DND-41 (cell line): ENCODE measurements at regions not wholly inside any gene's neighbourhood (a gene's known extent, or its start where the extent isn't known, plus 50 kb on each side); places are given as distances from the start of the nearest gene placed in this dataset.

ENCODE experiments used
- EZH2 ChIP-seq: IDR thresholded peaks from 3 replicates; pipeline ENCODE4 v1.6.1; 2012; ENCODE audit warnings: borderline replicate concordance, low read depth, mild to moderate bottlenecking, moderate library complexity, low read length, inconsistent platforms; ENCODE audit not compliant: severe bottlenecking
- TF ChIP-seq, protein P1 (sequence below): IDR thresholded peaks from 2 replicates; pipeline ENCODE4 v1.5.1; 2012; ENCODE audit warnings: borderline replicate concordance, low read length, moderate library complexity, mild to moderate bottlenecking; ENCODE audit not compliant: poor library complexity, severe bottlenecking; ENCODE audit errors: extremely low read depth

DNA sequence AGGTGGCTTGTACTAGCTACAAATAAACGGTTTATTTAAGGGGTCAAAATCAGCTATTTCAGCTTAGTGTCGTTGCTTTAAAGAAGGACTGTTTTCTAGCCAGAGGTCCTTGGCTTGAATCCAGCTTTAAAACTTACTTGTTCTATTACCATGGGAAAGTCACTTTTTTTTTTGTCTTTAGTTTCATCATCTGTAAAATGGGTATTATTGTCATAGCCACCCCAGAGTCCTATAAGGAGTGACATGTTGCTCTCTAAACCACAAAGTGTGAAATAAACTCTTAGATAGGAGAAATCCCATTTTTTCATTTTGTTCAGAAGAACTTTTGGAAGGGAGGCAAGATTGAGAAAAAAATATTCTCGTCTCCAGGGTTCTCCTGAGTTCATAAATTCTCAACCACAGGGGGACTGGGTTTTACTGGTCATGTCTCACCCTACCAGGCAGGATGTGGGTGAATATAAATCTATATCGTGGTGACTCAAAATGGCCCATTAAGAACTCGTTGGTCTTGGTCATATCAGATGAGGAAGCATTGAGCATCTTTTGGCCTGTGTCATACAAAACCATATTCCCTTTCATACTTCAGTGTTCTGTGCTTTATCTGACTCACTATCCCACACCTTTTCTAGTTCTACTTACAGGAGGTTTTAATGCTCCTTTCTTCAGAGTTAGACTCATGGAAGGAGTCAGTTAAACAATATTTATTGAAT lies 202.7 kb upstream of the NR3C1 start:
- TF ChIP-seq, protein P1, sequence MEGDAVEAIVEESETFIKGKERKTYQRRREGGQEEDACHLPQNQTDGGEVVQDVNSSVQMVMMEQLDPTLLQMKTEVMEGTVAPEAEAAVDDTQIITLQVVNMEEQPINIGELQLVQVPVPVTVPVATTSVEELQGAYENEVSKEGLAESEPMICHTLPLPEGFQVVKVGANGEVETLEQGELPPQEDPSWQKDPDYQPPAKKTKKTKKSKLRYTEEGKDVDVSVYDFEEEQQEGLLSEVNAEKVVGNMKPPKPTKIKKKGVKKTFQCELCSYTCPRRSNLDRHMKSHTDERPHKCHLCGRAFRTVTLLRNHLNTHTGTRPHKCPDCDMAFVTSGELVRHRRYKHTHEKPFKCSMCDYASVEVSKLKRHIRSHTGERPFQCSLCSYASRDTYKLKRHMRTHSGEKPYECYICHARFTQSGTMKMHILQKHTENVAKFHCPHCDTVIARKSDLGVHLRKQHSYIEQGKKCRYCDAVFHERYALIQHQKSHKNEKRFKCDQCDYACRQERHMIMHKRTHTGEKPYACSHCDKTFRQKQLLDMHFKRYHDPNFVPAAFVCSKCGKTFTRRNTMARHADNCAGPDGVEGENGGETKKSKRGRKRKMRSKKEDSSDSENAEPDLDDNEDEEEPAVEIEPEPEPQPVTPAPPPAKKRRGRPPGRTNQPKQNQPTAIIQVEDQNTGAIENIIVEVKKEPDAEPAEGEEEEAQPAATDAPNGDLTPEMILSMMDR, result no peak
- TF ChIP-seq EZH2, result no peak
